Fibroblast of peridontal ligament (primary cell): ENCODE measurements at regions not wholly inside any gene's neighbourhood (a gene's known extent, or its start where the extent isn't known, plus 50 kb on each side); places are given as distances from the start of the nearest gene placed in this dataset.
"Not testable (repeated sequence)": the region's sequence is repeated elsewhere in the genome, so short reads cannot be mapped to it uniquely, and the experiment has no call there.

Experiments
- DNase-seq: peaks from one replicate; pipeline ENCODE4 v3.0.0-alpha.2; 2010; ENCODE audit errors: extremely low read depth

DNA sequence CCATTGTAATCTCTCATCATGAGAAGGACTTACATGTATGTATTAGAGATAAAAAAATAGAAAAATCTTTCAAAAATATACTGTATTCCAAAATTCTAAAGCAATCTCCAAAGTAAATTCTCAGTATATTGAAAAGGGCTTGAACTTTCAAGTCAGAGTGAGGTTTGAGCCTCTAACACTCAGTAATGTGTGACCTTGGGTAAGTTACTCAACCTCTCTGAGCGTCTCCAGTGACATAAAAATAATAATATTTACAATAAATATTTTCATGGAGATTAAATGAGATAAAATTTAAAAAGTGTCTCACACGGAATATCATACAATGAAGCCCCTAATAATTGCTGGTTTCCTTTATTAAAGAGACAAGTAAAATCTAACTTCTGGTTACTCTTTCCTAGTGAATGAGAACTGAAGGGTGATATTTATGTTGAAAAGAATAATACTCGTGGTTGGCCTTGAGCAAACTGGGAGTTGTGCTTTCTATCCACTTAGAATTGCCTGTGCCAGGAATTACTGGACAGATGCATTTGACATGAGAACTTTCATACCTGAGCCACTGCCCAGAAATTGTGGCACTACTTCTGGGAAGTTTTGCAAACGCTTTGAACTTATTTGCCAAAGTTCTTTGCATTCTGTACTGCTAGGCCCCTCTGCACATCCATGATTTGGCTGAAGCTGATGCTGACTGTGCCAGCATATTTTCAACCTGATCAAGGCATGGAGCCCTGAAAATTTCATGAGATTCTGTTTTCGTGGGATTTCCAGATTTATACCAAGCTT, 933.7 kb downstream of the GALC start:
- DNase-seq = peak; percentile 19

DNA sequence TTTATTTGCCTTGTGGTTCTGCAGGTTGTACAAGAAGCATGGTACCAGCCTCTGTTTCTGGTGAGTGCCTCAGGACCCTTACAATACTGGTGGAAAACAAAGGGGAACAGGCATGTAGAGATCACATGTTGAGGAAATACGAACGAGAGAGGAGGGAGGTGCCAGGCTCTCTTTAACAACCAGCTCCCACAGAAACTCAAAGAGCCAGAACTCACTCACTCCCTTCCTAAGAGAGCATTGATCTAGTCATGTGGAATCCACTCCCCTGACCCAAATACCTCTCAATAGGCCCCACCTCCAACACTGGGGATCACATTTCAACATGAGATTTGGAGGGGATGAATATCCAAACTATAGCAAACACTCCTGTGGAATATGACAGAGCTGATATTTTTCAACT, 938.0 kb downstream of the GALC start:
- no peak for DNase-seq

DNA sequence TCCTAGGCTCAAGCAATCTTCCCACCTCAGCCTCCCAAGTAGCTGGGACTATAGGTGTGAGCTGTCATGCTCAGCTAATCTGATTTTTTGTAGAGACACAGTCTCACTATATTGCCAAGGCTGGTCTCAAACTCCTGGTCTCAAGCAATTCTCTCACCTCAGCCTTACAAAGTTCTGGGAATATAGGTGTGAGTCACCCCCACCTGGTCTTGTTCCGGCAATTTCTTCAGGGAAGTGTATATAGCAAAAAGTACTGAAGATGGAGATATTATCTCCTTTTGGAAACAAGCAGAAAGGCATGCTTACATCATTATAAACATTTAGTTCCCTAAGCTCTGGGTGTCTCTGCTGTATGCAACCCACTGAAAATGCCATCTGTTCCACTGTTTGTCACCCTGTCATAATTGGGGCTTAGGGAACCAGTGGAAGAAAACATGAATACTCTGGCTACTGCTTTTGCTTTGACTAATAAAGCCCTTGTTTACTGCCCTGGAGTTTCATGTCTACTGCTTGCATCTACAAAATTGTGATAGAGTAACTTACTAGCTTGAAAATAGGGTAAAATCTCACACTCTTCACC, 940.2 kb downstream of the GALC start:
- no peak for DNase-seq

DNA sequence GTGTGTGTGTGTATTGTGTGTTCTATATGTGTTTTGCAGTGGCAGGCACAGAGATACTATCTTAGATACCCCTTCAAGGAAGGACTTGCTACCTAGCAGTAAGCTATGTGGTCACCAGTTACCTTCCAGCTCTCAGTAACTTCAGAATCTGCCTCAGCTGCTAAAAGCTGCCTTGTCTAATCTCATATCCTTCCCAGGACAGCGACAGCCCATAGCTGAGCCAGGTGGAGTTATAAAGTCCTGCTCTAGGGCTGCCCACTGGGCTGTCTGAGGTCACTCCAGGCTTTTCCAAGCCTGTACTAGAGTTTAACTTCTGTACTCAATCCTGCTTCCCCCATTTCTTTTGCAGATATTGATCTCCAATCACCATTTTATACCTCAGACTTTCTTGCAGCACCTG, 942.6 kb downstream of the GALC start:
- no peak for DNase-seq

DNA sequence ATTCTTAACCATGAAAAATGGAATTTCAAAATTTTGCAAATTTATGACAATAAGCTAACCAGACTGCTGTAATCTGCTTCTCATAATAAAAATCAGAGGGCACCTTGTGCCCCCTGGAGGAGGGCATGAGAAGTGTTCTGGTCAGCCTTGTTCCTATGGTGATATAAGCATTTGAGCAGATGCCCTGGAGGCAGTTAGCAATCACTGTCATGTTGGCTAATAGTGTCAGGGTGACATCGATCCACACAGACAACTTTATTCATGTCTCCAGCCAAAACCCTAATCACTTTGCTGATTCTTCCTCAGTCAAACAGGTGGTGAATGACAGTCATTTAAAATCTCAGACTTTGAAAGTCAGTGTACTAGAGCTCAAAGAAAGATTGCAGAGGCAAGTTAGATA, 943.0 kb downstream of the GALC start:
- peak; percentile 39 for DNase-seq

DNA sequence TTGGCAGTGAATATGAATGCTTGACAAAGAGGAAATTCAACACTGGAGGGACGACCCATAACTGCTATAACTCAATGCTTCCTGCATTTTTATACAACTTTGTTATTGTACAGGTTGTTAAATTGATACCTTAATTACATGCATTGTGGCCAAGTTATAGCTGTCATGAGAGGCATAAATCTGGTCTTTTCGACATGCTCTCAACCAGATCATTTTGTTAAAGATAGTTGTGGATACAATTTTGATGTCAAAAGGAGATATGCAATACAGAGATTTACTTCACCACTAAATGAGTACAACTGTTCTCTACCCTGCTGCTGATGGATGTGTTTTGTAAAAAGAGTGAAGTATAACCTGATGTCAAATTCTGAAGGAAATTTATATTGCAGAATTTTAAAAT, 946.0 kb downstream of the GALC start:
- no peak for DNase-seq

DNA sequence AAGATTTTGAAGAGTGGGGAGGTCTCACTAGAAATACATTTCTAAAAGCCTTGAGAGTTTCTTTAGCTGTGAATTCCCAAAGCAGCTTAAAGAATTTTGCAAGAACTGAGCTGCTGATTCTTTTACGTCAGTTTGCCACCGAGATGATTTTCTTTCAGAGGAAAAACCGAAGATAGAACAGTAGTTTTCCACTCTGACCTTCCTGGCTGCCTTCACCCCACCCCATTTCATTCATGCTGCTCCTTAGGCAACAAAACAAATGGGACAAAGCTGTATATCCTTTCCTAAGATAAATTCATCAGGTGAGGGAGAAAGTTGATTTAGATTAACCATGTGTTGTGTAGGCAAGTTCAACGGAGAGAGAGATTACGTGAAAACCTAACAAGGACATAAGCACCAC, 947.0 kb downstream of the GALC start:
- DNase-seq = no peak

DNA sequence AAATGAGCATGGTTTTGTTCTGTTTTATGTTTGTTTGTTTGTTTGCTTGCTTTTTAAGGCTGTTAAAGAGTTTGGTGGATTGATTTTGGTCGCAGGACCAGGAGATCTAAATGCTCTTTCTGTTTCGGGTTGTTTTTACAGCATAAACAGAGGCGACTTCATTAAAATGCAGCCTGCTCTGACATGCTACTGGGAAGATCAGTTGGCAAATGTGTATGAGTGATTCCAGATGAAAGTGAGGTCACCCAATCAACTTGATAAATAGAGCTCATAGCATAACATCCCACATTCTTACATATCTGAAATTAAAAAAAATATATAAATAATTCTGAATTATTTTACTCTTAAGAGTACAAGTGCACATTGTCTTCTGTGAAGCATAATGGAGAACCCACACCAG, 947.7 kb downstream of the GALC start:
- peak; percentile 37 for DNase-seq

DNA sequence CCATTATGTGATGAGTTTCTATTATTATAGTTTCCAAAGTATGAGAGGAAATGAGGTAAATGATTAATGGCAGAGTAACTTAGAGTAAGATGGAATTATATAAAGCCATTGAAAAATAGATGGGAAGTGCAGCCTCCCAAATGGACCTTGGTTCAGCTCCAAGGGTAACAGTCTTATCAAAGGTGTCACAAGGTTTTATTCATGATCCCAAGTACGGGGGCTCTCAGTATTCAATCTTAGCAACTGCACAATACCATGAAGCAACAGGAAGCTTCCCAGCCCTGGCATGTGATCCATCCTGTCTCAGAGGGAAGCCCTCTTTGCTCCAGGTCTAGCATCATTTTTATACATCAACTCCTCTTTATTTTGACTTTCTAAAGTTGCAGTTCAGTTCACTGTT, 948.2 kb downstream of the GALC start:
- no peak for DNase-seq

DNA sequence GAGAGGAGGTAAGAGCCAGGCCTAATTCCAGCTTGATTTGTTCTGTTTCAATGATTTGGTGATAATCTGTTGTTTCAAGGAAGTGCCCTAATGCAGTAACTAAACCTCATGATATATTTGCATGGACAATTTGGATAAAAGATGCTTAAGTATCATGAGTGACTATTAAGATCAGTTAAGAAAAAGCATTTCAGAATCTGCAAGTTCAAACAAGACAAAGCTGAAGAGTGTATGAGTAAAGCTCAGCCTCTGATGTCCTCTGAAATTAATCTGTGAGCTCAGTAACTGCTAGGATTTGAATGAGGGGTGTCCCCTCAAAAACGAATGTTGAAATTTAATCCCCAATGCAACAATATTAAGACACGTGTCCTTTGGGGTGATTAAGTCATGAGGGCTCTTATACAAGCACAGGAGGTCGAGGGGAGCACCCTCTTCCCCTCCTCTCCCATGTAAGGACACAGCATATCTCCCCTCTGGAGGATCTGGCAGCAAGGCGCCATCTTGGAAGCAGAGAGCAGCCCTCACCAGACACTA, 949.2 kb downstream of the GALC start:
- DNase-seq = no peak

DNA sequence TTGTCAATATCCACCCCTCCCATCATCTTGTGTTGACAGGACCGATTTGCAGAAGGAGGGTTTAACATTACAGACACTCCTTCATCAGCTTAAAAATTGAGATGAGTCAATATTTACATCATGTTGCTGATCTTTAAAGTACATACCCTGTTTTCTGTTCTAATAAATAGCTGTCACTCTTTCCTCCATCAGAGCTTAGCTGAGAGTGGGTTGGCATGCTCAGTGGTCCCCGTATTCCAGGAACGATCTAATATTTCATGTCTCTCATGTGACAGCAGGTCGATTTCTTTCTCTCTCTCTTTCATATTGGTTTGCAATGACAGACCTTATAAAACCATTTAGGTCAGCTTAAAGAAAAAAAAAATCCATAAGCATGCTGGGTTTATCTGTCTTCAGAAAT, 950.6 kb downstream of the GALC start:
- no peak for DNase-seq

DNA sequence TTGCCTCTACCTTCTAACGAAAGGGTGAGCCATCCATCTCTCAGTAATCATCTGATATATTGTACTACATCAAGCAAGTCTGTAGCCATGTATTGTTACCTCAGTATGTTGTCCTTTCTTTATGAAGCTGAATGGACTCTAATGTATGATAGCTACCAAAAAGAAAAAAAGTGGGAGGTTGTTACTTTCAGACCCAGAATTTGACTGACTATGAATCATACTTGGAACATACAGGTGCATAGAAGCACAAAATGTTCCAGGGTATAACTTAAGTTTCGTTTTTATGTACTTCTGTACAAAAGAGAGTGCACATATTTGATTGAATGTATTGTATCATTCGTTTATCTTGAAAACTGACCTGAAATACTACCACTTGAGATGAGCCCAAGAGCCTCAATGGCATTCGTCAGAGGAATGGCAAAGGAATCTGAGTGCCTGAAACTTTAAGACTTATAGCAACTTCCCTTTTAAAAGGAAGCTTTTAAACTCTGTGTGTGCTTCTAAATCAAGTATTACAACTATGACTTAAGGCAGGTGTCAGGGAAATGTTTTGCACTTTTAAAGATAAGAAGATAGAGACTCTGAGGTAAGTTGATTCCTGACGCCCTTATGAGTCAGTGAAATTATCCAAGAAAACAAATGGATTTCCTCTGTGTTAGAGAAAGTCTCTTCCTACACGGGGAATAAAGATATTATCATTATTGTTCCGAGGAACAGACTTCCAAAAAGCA, 951.5 kb downstream of the GALC start:
- no peak for DNase-seq

DNA sequence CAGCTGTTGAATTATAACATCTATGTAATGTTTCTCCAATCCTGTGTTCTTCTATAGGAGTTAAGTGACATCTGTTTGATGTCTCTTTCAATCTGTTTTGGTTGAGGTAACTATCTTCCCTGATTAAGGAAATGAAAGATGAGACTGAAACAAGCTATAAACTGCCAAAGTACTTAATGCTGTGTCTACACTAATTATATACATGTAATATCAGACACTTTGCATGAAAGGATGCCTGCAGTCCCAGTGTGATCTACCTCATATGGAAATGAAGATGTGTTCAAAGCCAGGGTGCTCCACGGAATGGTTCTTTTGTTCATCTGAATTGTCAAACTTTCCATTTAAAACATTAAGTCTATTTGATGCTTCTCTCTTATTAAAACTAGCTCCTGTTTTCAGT, 958.3 kb downstream of the GALC start:
- DNase-seq = no peak

DNA sequence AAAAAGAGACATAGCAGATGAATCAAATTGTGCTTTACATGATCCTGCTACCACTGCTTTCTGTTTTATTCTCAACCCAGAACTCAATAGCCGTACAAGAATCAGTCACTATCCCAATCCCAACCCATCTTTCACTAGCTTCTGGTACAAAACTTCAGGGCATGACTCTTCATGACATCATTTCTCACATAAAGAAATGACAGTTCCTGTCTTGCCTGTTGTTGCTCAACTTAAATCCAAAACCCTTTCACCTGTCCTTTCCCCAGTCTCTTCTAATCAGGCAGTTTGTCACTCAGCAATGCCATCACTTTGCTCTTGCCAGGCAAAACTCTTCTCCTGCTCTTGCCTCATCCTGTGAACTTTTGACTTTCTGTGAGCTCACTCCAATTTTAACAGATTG, 962.8 kb downstream of the GALC start:
- no peak for DNase-seq

DNA sequence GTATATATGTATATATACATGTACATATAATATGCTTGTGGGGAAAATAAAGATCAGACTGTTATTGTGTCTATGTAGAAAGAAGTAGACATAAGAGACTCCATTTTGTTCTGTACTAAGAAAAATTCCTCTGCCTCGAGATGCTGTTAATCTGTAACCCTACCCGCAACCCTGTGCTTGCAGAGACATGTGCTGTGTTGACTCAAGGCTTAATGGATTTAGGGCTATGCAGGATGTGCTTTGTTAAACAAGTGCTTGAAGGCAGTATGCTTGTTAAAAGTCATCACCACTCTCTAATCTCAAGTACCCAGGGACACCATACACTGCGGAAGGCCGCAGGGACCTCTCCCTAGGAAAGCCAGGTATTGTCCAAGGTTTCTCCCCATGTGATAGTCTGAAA, 972.9 kb downstream of the GALC start:
- DNase-seq = not testable (repeated sequence)

DNA sequence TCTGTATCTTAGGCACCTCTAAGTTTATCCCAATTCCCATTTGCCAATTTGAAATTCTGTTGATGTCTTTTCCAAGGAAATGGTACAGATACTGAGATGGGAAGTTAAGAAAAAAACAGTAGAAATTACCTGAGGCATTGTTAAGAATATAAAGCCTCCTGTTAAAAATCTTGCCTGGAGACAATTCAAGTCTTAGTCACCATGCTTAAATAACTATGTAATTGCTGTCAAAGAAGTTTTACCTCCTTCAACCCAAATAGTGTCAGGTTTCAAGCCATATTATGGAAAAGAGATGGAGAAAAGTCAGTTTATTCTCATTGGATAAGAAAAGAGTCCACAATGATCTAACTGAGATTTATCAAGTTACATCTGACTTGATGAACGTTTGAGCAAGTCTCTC, 974.7 kb downstream of the GALC start:
- no peak for DNase-seq

DNA sequence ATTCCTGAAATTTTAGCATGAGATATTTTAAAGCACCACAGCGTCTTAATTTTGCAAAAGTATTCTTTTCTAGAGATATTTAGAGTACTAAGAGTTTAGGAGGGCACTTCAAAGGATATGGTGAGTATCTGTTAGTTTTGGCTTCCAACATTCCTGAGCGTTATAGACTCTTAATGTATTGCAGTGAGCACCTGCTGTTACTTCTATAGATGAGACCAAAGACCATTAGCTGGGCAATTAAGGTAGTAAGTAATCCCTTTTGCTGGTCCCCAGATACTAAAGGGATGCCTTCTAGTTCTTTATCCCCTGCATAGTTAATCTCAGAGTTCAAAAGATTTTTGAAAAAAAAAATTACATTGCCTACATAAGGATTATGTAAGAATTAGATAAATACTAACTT, 975.6 kb downstream of the GALC start:
- no peak for DNase-seq

DNA sequence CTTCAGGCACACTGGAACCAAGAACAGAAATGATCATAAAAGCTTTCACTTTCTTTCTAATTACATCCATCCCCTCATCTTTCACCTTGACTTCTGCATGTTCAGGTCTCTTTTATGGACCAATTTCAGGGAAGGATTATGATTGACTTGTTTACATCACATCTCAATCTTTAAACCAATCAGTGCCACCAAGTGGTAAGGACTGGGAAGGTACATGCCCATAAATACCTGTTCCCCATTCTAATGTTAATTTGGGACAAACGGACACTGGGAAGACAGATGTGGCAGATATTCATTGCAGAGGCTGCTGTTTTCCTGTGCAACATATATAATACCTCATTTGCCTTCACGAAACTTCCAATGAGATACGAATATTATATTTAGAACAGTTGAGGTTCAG, 978.1 kb downstream of the GALC start:
- no peak for DNase-seq

DNA sequence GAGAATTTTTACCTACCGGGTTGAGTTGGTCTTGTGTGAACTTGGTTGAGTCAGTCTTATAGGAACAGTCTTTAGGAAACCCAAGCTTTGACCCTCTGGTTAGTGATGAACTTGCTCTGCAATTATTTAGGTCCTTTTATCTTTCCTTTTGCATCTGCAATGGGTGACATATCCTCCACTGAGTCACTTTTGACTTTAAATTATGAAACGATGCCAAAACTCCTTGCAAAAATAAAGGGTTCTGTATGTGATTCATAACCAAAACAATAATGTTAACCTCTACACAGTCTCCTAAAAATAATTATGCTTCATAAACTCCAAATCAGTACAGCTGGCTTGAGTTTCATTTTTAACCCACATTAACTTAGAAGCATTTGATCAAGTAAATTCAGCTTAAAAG, 979.4 kb downstream of the GALC start:
- DNase-seq = peak; percentile 70

DNA sequence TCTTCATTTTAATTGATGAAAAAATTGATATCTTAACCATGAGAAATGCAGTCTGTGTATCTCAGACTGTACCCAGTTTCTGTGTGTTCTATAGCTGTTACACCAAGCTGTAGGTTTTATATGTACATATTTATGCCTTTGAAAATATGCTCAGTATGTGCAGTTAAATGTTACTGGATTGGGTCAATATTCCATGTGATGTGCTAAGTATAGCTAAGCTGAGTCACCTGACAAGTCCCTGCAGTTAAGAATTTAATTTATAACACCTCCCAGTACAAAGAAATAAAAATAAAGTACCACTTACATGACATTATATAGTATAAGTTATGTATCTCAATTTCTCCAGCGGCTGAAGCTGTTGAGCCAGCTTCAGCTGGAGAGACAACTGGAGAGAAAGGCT, 984.0 kb downstream of the GALC start:
- DNase-seq = no peak

DNA sequence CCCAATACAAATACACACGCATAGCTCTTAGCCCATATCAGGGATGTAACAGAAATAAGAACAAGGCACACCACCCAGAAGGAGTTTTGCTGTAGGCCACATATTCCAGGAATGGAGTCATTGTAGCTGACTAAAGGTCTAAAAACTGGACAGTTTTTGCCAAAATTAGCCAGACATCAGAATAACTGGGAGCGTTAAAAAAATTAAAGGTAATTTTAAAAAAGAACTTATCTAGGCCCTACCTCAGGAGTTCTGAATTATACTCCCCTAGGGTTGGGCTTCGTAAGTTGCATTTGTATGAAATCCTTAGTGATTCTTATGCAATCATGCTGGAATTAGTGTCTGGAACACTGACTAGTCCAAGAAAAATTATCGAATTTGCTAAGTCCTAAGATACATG, 987.7 kb downstream of the GALC start:
- DNase-seq = peak; percentile 49

DNA sequence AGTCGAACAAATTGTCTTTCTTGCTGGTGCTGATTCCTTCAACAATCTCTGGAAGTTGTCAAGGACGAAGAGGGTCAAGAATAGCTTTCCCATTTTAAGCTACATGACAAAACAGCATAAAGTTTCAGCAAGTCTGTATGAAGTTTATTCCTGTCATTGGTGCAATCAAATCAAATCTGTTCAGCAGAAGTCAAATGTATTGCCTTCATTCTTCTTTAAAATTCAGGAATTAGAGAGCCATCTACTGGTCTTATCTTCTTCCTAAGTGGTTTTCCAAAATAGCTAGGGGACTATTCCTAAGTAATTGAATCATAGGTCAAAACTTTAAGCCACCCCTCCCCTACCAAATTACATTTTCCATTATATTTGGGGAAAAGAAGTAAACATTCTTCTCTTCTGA, 990.2 kb downstream of the GALC start:
- DNase-seq = peak; percentile 58

DNA sequence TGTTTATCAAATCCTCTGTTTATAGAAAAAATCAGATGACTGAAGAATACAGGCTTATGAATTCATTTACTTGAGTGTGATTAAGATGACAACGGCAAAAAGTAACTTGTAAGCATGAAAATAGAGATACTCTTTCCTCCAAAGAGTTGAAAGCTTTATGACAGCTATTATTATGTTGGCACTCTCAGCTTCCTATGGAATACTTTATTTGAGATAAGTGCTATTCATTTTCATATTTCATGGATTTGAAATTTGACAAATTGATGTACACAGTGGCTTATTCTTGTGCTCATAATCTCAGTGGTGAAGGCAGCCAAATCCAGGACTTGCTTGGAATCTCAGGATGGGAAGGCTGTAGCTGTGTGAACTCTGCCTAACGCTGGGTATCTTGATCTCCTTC, 991.6 kb downstream of the GALC start:
- DNase-seq = no peak
